Right lobe of liver (tissue), 4 donors: ENCODE measurements at regions not wholly inside any gene's neighbourhood (a gene's known extent, or its start where the extent isn't known, plus 50 kb on each side); places are given as distances from the start of the nearest gene placed in this dataset.

Experiments used
- CTCF ChIP-seq, 4 donors: fragments of 200-600 bp in 3 of 4; fragments of 450-650 bp in 1 of 4; IDR thresholded peaks; one replicate each; pipeline versions ENCODE4 v1.5.1 to v1.8.0; 2016 to 2022; ENCODE audit warnings: antibody characterized with exemption in 4 of 4, mild to moderate bottlenecking in 2 of 4
- POLR2A ChIP-seq: fragments of 450-650 bp; IDR thresholded peaks from one replicate; pipeline ENCODE4 v1.6.1; 2017; ENCODE audit warnings: antibody characterized with exemption, mild to moderate bottlenecking
- donor health status: DM: no; HTN: no; CAD: no.
- donor health status: DM: no; HTN: no; CAD: no.
- donor health status: DM: no; HTN: yes; CAD: no.

GRCh38 chr18:69291755-69292154, 108.9 kb upstream of the DOK6 start:
- TF ChIP-seq CTCF (IDR thresholded peaks at IDR 0.05) (no peak), POLR2A (no peak)
